ENCODE measurements at regions not wholly inside any gene's neighbourhood (a gene's known extent, or its start where the extent isn't known, plus 50 kb on each side); places are given as distances from the start of the nearest gene placed in this dataset.

DNA sequence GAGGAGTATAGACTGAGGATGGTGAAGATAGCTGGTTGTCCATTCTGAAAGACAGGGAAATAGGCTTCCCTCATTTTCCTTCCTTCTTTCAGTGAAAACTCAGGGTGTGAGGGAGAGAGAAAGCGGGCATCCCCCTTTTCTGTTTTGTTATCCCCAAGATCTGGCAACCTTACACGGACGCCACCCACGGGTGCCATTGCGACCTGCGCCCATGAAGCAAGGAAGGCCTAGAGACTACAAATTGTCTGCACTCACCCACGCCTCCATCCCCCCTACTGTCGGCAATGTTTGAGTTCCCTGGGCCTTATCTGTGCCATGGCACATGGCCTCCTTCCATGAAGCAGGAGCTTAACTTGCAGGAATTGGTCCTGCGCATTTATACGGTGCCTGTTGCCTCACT, 115.0 kb upstream of the IGF1 start:
- TF ChIP-seq CTCF (IDR thresholded peaks at IDR 0.05 in 8 of 11, conservative IDR thresholded peaks at IDR 0.05 in 3 of 11) (no peak), POLR2A (IDR thresholded peaks at IDR 0.05) (no peak), POLR2AphosphoS5 (IDR thresholded peaks at IDR 0.05) (no peak)
